Breast epithelium (tissue), 4 donors: ENCODE measurements at regions not wholly inside any gene's neighbourhood (a gene's known extent, or its start where the extent isn't known, plus 50 kb on each side); places are given as distances from the start of the nearest gene placed in this dataset.

Source experiments
- DNase-seq, 2 donors: peaks; one replicate each; pipeline ENCODE4 v3.0.0-alpha.2; 2019; ENCODE audit warnings: low spot score in 2 of 2
- H3K27ac ChIP-seq, 2 donors: fragments of 200-600 bp; sonication (generic) in 1 of 2; one replicate each; pipeline ENCODE4 v1.5.1; 2016 to 2019; ENCODE audit warnings: mild to moderate bottlenecking in 1 of 2
- H3K27me3 ChIP-seq, 2 donors: fragments of 200-600 bp; sonication (generic) in 1 of 2; one replicate each; pipeline versions ENCODE4 v1.5.1 to v1.6.0; 2017 to 2019; ENCODE audit warnings: control low read depth in 1 of 2, mild to moderate bottlenecking in 1 of 2
- H3K36me3 ChIP-seq: fragments of 200-600 bp; one replicate; pipeline ENCODE4 v1.5.1; 2019
- H3K4me1 ChIP-seq, 2 donors: fragments of 200-600 bp; sonication (generic); one replicate each; pipeline ENCODE4 v1.5.1; 2016 to 2019; ENCODE audit warnings: control low read depth in 1 of 2
- H3K4me3 ChIP-seq, 3 donors: fragments of 200-600 bp; sonication (generic); 1 replicate in 2 of 3; 2 replicates in 1 of 3; pipeline ENCODE4 v1.5.1; 2016 to 2019; ENCODE audit warnings: mild to moderate bottlenecking in 3 of 3, moderate library complexity in 2 of 3
- H3K9me3 ChIP-seq, 2 donors: fragments of 200-600 bp; sonication (generic) in 1 of 2; one replicate each; pipeline ENCODE4 v1.5.1; 2016 to 2019; ENCODE audit warnings: control low read depth in 1 of 2
- CTCF ChIP-seq, 3 donors: fragments of 450-650 bp; IDR thresholded peaks; one replicate each; pipeline ENCODE4 v1.5.1; 2016 to 2017; ENCODE audit warnings: antibody characterized with exemption in 3 of 3, mild to moderate bottlenecking in 3 of 3, moderate library complexity in 3 of 3
- POLR2A ChIP-seq: fragments of 450-650 bp; IDR thresholded peaks from one replicate; pipeline ENCODE4 v1.6.1; 2016; ENCODE audit warnings: antibody characterized with exemption, mild to moderate bottlenecking, moderate library complexity
- POLR2AphosphoS5 ChIP-seq, 3 donors: sonication (generic); formaldehyde crosslinking; IDR thresholded peaks; one replicate each; pipeline ENCODE4 v1.6.1; 2017; ENCODE audit warnings: antibody characterized with exemption in 3 of 3
- intact Hi-C: fragments of 100-400 bp; cut with DNase I; formaldehyde crosslinking; loops from one replicate; pipeline ENCODE4 v1.15.1; 2023; ENCODE audit warnings: low total_unique reads

GRCh38 chr20:11377761-11378160 is 539.9 kb upstream of the BTBD3 start:
- DNase-seq = no peak
- intact Hi-C loops = loop anchor here (2.0 kb wide), 1 partner anchor 15 kb away; no protein-coding TSS in a partner anchor
- no peak overlapping the region for H3K27ac ChIP-seq

GRCh38 chr20:11378252-11378651 is 539.4 kb upstream of the BTBD3 start:
- intact Hi-C loops = no loop called here
- DNase-seq = no peak
- no peak for TF ChIP-seq CTCF (IDR thresholded peaks at IDR 0.05)
- no peak for TF ChIP-seq POLR2A
- TF ChIP-seq POLR2AphosphoS5 (IDR thresholded peaks at IDR 0.05) = no peak
- no peaks in the 10 kb centered on the region for H3K9me3 ChIP-seq
- no peaks in the 10 kb centered on the region for H3K36me3 ChIP-seq
- H3K27ac ChIP-seq = no peak overlapping the region
- H3K4me3 ChIP-seq = no peak overlapping the region
- no peaks in the 10 kb centered on the region for H3K27me3 ChIP-seq
- H3K4me1 ChIP-seq = no peaks in the 10 kb centered on the region

More at GRCh38 chr20:11377761-11378160, 539.9 kb upstream of the BTBD3 start:
- H3K4me1 ChIP-seq = no peaks in the 10 kb centered on the region
- no peak overlapping the region for H3K4me3 ChIP-seq
- H3K9me3 ChIP-seq = no peaks in the 10 kb centered on the region
- H3K36me3 ChIP-seq = no peaks in the 10 kb centered on the region
- TF ChIP-seq CTCF (IDR thresholded peaks at IDR 0.05) (no peak), POLR2A (no peak), POLR2AphosphoS5 (IDR thresholded peaks at IDR 0.05) (no peak)
- H3K27me3 ChIP-seq = no peaks in the 10 kb centered on the region

- DNase-seq = no peak
- no peaks in the 10 kb centered on the region for H3K36me3 ChIP-seq
- H3K4me3 ChIP-seq = no peak overlapping the region
- no peaks in the 10 kb centered on the region for H3K9me3 ChIP-seq
- H3K27ac ChIP-seq = no peak overlapping the region
- TF ChIP-seq POLR2A = no peak
- H3K27me3 ChIP-seq = no peaks in the 10 kb centered on the region
- H3K4me1 ChIP-seq = no peaks in the 10 kb centered on the region
- intact Hi-C loops = no loop called here
Observed at GRCh38 chr20:11379257-11380011, 538.3 kb upstream of the BTBD3 start.

- Histone ChIP-seq H3K27ac (no peak overlapping the region), H3K36me3 (no peaks in the 10 kb centered on the region), H3K9me3 (no peaks in the 10 kb centered on the region), H3K4me3 (no peak overlapping the region), H3K27me3 (no peaks in the 10 kb centered on the region), H3K4me1 (no peaks in the 10 kb centered on the region)
- TF ChIP-seq POLR2A (no peak), POLR2AphosphoS5 (IDR thresholded peaks at IDR 0.05) (no peak), CTCF (IDR thresholded peaks at IDR 0.05) (no peak)
- intact Hi-C loops = no loop called here
- DNase-seq = no peak
Observed at GRCh38 chr20:11380283-11380682, 537.4 kb upstream of the BTBD3 start.

GRCh38 chr20:11387189-11387754 is 530.4 kb upstream of the BTBD3 start:
- intact Hi-C loops = no loop called here
- Histone ChIP-seq H3K27ac (no peak overlapping the region), H3K4me3 (no peak overlapping the region), H3K9me3 (no peaks in the 10 kb centered on the region), H3K4me1 (no peaks in the 10 kb centered on the region), H3K27me3 (no peaks in the 10 kb centered on the region), H3K36me3 (no peaks in the 10 kb centered on the region)
- no peak for DNase-seq
- no peak for TF ChIP-seq POLR2A
- no peak for TF ChIP-seq CTCF (IDR thresholded peaks at IDR 0.05)
- TF ChIP-seq POLR2AphosphoS5 (IDR thresholded peaks at IDR 0.05) = no peak
